ENCODE measurements at regions not wholly inside any gene's neighbourhood (a gene's known extent, or its start where the extent isn't known, plus 50 kb on each side); places are given as distances from the start of the nearest gene placed in this dataset.

DNA sequence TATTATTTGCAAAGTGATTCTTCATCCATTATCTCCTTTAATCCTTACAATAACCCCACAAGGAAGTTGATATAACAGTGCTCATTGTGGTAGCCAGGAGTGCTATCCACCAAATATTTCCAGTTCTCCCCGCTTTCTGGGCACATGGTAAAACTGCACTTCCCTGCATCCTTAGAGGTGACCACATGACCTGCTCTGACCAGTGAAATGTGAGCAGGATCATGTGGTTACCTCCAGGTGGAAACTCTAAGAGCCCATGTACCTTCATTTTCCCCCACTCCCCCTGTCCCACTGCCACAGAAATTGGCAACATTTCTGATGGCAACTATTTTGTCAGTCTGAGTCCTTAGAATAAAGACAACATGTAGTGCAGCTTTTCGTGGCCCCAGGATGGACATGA lies 89.7 kb downstream of the MRPL46 start:
- Histone ChIP-seq H3K27ac (ENCODE audit: insufficient read depth, low read length, poor library complexity, severe bottlenecking) (no peak overlapping the region), H3K4me3 (ENCODE audit: low read depth, low read length) (no peak overlapping the region), H3K4me1 (ENCODE audit: control insufficient read depth, insufficient read depth, low read length, poor library complexity, severe bottlenecking) (no peaks in the 10 kb centered on the region), H3K27me3 (ENCODE audit: control insufficient read depth, insufficient read depth, low read length) (no peaks in the 10 kb centered on the region), H3K36me3 (ENCODE audit: control insufficient read depth, insufficient read depth, low read length) (no peaks in the 10 kb centered on the region), H3K9me3 (ENCODE audit: control insufficient read depth in 2 of 2, low read length in 2 of 2) (no peaks in the 10 kb centered on the region)
- no peaks in the 10 kb centered on the region for H3K4me1 Mint-ChIP-seq
- DNase-seq (no peak), ATAC-seq (ENCODE audit: low read depth in 2 of 2) (no peak)
- no peak overlapping the region for H3K27ac Mint-ChIP-seq
- no peak overlapping the region for H3K4me3 Mint-ChIP-seq
- peaks cover 13% of the 10 kb centered on the region for H3K27me3 Mint-ChIP-seq
- H3K9me3 Mint-ChIP-seq, result no peaks in the 10 kb centered on the region
- H3K36me3 Mint-ChIP-seq, result no peaks in the 10 kb centered on the region

DNA sequence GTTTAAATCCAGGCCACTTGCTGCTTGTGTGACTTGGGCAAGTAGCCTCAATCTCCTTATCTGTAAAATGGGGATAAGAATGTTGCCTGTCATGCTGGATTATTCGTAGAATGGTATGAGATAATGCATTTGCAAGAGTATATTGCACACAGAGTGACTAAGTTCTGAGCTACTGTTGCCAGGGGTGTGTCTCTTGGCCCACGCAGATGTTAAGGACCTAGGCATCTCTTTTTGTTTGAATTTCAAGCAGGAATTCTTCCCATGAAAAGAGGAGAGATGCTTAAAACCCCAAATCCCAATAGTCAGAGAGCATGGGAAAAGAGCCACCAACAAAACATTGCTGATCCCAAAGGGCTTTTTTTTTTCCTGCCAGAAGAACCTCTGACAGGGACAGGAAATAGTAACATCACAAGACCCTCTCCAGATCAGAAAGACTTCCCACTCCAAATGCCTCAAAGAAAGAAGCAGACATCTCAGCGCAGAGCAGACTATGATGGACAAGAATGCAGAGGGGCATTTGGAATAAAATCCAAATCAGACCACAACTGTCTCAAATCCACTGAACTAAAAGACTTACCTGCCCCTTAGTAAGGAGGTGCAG lies 90.5 kb downstream of the MRPL46 start:
- H3K4me1 ChIP-seq (ENCODE audit: control insufficient read depth, insufficient read depth, low read length, poor library complexity, severe bottlenecking), result no peaks in the 10 kb centered on the region
- no peaks in the 10 kb centered on the region for H3K36me3 ChIP-seq (ENCODE audit: control insufficient read depth, insufficient read depth, low read length)
- H3K4me3 ChIP-seq (ENCODE audit: low read depth, low read length), result no peak overlapping the region
- Mint-ChIP-seq H3K27me3 (peaks cover 13% of the 10 kb centered on the region), H3K4me1 (no peaks in the 10 kb centered on the region), H3K27ac (no peak overlapping the region), H3K9me3 (no peaks in the 10 kb centered on the region), H3K36me3 (no peaks in the 10 kb centered on the region), H3K4me3 (no peak overlapping the region)
- no peaks in the 10 kb centered on the region for H3K27me3 ChIP-seq (ENCODE audit: control insufficient read depth, insufficient read depth, low read length)
- no peak overlapping the region for H3K27ac ChIP-seq (ENCODE audit: insufficient read depth, low read length, poor library complexity, severe bottlenecking)
- no peaks in the 10 kb centered on the region for H3K9me3 ChIP-seq (ENCODE audit: control insufficient read depth in 2 of 2, low read length in 2 of 2)
- no peak for ATAC-seq (ENCODE audit: low read depth in 2 of 2)
- no peak for DNase-seq

DNA sequence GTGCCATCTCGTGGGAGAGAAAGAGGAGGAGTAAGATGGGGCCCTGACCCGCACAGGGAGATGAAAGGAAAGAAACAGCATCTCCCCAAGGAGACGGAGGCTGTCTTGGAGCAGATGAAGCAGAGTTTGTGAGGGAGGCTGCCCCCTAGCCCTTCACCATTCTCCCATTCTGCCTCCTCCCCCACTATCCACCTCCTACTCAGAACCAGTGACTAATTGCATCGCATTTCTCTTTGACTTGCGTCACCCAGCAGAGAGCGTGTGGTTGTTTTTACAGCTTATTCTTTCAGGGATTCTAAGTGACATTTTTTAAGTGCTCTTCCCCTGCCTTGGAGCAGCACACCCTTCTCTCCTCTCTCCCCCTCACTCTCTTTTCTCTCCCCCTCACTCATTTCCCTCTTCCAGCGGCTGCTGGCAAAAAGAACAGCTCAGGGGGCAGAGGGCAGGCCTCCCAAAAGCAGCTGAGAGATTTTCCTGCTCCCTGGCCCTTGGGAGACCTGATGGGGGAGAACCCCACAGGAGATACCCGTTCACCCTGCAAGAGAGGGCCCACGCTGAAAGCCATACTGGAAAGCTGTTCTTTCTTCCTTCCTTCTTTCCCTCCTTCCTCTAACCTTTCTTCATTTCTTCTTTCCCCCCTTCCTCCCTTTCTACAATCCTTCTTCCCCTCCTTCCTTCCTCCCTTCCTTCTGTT lies 91.8 kb downstream of the MRPL46 start:
- Mint-ChIP-seq H3K27me3 (peaks cover 13% of the 10 kb centered on the region), H3K4me1 (no peaks in the 10 kb centered on the region), H3K9me3 (no peaks in the 10 kb centered on the region), H3K27ac (peak overlapping the region in 1 of 3 donors; percentile 6), H3K4me3 (no peak overlapping the region), H3K36me3 (no peaks in the 10 kb centered on the region)
- no peaks in the 10 kb centered on the region for H3K9me3 ChIP-seq (ENCODE audit: control insufficient read depth in 2 of 2, low read length in 2 of 2)
- H3K4me3 ChIP-seq (ENCODE audit: low read depth, low read length), result no peak overlapping the region
- H3K36me3 ChIP-seq (ENCODE audit: control insufficient read depth, insufficient read depth, low read length), result no peaks in the 10 kb centered on the region
- DNase-seq, result no peak
- H3K27me3 ChIP-seq (ENCODE audit: control insufficient read depth, insufficient read depth, low read length), result no peaks in the 10 kb centered on the region
- no peak for ATAC-seq (ENCODE audit: low read depth in 2 of 2)
- H3K27ac ChIP-seq (ENCODE audit: insufficient read depth, low read length, poor library complexity, severe bottlenecking), result no peak overlapping the region
- H3K4me1 ChIP-seq (ENCODE audit: control insufficient read depth, insufficient read depth, low read length, poor library complexity, severe bottlenecking), result no peaks in the 10 kb centered on the region

DNA sequence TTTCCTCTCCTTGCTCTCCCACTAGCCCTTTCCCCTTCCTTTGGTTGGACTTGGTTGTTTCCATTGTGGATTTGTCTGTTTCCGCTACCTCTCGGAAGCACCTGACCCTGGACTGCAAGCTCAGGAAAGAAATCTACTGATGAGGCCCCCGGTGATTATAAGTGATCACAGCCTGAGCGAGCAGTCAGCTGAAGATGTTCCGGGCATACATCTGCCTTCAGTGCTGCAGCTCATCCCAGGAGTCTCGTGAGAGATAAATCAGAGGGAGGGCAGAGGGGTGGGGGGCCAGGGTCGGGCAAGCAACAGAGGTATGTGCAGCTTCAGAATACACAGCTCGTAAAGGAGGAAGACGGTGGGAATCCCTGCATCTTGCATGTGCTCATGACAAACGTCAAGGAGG lies 102.1 kb downstream of the MRPL46 start:
- H3K27ac ChIP-seq (ENCODE audit: insufficient read depth, low read length, poor library complexity, severe bottlenecking), result no peak overlapping the region
- Mint-ChIP-seq H3K27ac (no peak overlapping the region), H3K36me3 (no peaks in the 10 kb centered on the region), H3K4me3 (no peak overlapping the region), H3K9me3 (peaks cover 0 to 2% (median 0%) of the 10 kb centered on the region in 7 donors), H3K4me1 (no peaks in the 10 kb centered on the region), H3K27me3 (peaks cover 4% of the 10 kb centered on the region)
- ATAC-seq (ENCODE audit: low read depth in 2 of 2) (no peak), DNase-seq (no peak)
- H3K9me3 ChIP-seq (ENCODE audit: control insufficient read depth in 2 of 2, low read length in 2 of 2), result no peaks in the 10 kb centered on the region
- no peaks in the 10 kb centered on the region for H3K36me3 ChIP-seq (ENCODE audit: control insufficient read depth, insufficient read depth, low read length)
- H3K4me3 ChIP-seq (ENCODE audit: low read depth, low read length), result no peak overlapping the region
- no peaks in the 10 kb centered on the region for H3K4me1 ChIP-seq (ENCODE audit: control insufficient read depth, insufficient read depth, low read length, poor library complexity, severe bottlenecking)
- H3K27me3 ChIP-seq (ENCODE audit: control insufficient read depth, insufficient read depth, low read length), result peaks cover 2% of the 10 kb centered on the region

DNA sequence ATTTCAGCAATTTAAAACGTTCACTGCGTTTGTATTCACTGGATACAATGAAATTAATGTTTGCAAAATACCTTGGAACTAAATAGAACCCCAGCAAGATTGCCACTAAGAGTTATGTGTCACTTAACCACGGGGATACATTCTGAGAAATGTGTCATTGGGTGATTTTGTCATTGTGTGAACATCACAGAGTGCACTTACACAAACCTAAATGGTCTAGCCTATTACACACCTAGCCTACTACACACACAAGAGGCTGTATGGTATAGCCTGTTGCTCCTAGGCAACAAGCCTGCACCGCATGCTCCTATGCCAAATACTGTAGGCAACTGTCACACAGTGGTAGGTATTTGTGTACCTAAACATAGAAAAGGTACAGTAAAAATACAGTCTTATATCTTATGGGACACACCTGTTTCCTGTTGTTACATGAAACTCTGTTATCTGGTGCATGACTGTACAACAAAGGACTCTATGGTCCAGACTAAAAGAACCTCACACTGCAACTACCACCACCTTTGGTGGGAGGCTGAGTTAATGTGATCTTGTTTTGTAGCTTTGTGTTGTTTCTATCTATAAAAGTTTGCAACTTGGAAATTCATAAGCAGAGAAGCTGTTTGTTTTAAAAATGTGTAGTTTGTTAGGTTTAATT lies 92.2 kb upstream of the NTRK3 start:
- H3K27me3 Mint-ChIP-seq, result peaks cover 4% of the 10 kb centered on the region

DNA sequence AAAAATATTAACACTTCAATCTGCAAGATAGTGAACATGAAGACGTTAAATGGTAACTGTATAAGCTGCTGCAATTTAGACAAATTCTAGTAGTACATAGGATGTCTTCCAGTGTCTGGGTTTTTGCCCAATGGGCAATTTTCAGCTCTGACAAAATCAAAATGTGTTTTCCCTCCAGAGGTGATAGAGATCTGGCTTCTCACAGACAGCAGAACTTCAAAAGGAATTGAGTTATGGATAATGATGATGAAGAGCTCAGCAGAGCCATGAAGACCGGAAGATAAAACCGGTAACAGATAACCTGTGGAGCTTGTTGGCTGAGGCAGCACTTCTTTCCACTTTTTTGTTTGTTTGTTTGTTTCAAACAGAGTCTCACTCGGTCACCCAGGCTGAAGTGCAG lies 89.4 kb upstream of the NTRK3 start:
- Histone ChIP-seq H3K27ac (ENCODE audit: insufficient read depth, low read length, poor library complexity, severe bottlenecking) (no peak overlapping the region), H3K27me3 (ENCODE audit: control insufficient read depth, insufficient read depth, low read length) (peaks cover 8% of the 10 kb centered on the region), H3K4me1 (ENCODE audit: control insufficient read depth, insufficient read depth, low read length, poor library complexity, severe bottlenecking) (no peaks in the 10 kb centered on the region), H3K9me3 (ENCODE audit: control insufficient read depth in 2 of 2, low read length in 2 of 2) (no peaks in the 10 kb centered on the region), H3K4me3 (ENCODE audit: low read depth, low read length) (no peak overlapping the region), H3K36me3 (ENCODE audit: control insufficient read depth, insufficient read depth, low read length) (no peaks in the 10 kb centered on the region)
- Mint-ChIP-seq H3K27me3 (peaks cover 4% of the 10 kb centered on the region), H3K4me1 (no peaks in the 10 kb centered on the region), H3K4me3 (no peak overlapping the region), H3K27ac (no peak overlapping the region), H3K36me3 (no peaks in the 10 kb centered on the region), H3K9me3 (peaks cover 0 to 1% (median 0%) of the 10 kb centered on the region in 7 donors)
- DNase-seq (no peak), ATAC-seq (ENCODE audit: low read depth in 2 of 2) (no peak)

More for the DNA sequence above, 92.2 kb upstream of the NTRK3 start:
- no peaks in the 10 kb centered on the region for H3K4me1 ChIP-seq (ENCODE audit: control insufficient read depth, insufficient read depth, low read length, poor library complexity, severe bottlenecking)
- ATAC-seq (ENCODE audit: low read depth in 2 of 2) (no peak), DNase-seq (no peak)
- no peak overlapping the region for H3K4me3 ChIP-seq (ENCODE audit: low read depth, low read length)
- peaks cover 0 to 9% (median 3%) of the 10 kb centered on the region in 7 donors for H3K9me3 Mint-ChIP-seq
- H3K4me3 Mint-ChIP-seq, result no peak overlapping the region
- H3K27ac ChIP-seq (ENCODE audit: insufficient read depth, low read length, poor library complexity, severe bottlenecking), result no peak overlapping the region
- H3K27me3 ChIP-seq (ENCODE audit: control insufficient read depth, insufficient read depth, low read length), result peaks cover 9% of the 10 kb centered on the region
- no peaks in the 10 kb centered on the region for H3K36me3 ChIP-seq (ENCODE audit: control insufficient read depth, insufficient read depth, low read length)
- H3K36me3 Mint-ChIP-seq, result no peaks in the 10 kb centered on the region
- no peaks in the 10 kb centered on the region for H3K4me1 Mint-ChIP-seq
- no peak overlapping the region for H3K27ac Mint-ChIP-seq
- peaks cover 4 to 16% of the 10 kb centered on the region in 2 experiments for H3K9me3 ChIP-seq (ENCODE audit: control insufficient read depth in 2 of 2, low read length in 2 of 2)

DNA sequence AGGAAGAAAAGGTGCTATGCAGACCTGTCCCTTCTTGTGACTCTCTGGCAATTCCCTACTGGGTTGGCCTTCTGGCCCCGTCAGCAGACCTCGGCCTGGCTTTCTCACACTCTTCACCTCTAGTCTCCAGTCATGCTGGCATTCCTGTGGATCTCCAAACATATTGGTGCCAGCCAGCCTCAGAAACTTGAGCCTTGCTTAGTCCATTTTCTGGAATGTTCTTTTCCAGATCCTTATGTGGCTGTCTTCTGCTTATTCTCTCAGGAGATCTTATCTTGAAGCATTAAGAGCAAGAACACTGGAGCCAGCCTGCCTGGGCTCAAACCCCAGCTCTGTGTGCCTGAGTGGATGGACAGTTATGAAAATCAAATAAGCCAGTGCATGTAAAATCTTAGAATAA lies 88.2 kb upstream of the NTRK3 start:
- Histone ChIP-seq H3K27ac (ENCODE audit: insufficient read depth, low read length, poor library complexity, severe bottlenecking) (no peak overlapping the region), H3K9me3 (ENCODE audit: control insufficient read depth in 2 of 2, low read length in 2 of 2) (no peaks in the 10 kb centered on the region), H3K27me3 (ENCODE audit: control insufficient read depth, insufficient read depth, low read length) (peaks cover 2% of the 10 kb centered on the region), H3K36me3 (ENCODE audit: control insufficient read depth, insufficient read depth, low read length) (no peaks in the 10 kb centered on the region), H3K4me3 (ENCODE audit: low read depth, low read length) (no peak overlapping the region), H3K4me1 (ENCODE audit: control insufficient read depth, insufficient read depth, low read length, poor library complexity, severe bottlenecking) (no peaks in the 10 kb centered on the region)
- DNase-seq (no peak), ATAC-seq (ENCODE audit: low read depth in 2 of 2) (no peak)
- Mint-ChIP-seq H3K4me3 (no peak overlapping the region), H3K4me1 (no peaks in the 10 kb centered on the region), H3K9me3 (no peaks in the 10 kb centered on the region), H3K27ac (no peak overlapping the region), H3K27me3 (peaks cover 4% of the 10 kb centered on the region), H3K36me3 (no peaks in the 10 kb centered on the region)

DNA sequence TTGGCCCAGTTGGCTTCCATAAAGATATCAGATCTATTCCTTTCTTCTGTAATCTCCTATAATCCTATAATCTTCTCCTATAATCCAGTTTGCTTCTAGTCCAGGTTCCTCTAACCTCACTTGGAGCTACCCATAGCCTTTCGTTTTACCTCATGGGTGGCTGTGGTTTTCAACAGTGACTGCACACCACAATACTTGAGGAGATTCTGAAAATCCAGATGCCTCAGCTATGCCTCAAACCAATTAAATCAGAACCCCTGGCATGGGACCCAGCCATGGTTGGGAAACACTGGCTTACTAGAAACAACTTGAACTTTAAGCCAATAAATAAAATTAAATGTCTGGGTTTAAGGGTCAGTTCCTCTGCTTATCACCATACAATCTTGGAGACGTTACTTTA lies 86.1 kb upstream of the NTRK3 start:
- ATAC-seq (ENCODE audit: low read depth in 2 of 2) (no peak), DNase-seq (no peak)
- peaks cover 0 to 1% (median 0%) of the 10 kb centered on the region in 7 donors for H3K9me3 Mint-ChIP-seq
- H3K27ac ChIP-seq (ENCODE audit: insufficient read depth, low read length, poor library complexity, severe bottlenecking), result no peak overlapping the region
- no peak overlapping the region for H3K4me3 ChIP-seq (ENCODE audit: low read depth, low read length)
- H3K4me1 ChIP-seq (ENCODE audit: control insufficient read depth, insufficient read depth, low read length, poor library complexity, severe bottlenecking), result no peaks in the 10 kb centered on the region
- no peaks in the 10 kb centered on the region for H3K27me3 ChIP-seq (ENCODE audit: control insufficient read depth, insufficient read depth, low read length)
- no peaks in the 10 kb centered on the region for H3K36me3 Mint-ChIP-seq
- no peak overlapping the region for H3K27ac Mint-ChIP-seq
- peaks cover 4% of the 10 kb centered on the region for H3K27me3 Mint-ChIP-seq
- no peaks in the 10 kb centered on the region for H3K4me1 Mint-ChIP-seq
- no peak overlapping the region for H3K4me3 Mint-ChIP-seq
- H3K9me3 ChIP-seq (ENCODE audit: control insufficient read depth in 2 of 2, low read length in 2 of 2), result no peaks in the 10 kb centered on the region
- no peaks in the 10 kb centered on the region for H3K36me3 ChIP-seq (ENCODE audit: control insufficient read depth, insufficient read depth, low read length)

Measured in CD4-positive, CD25-positive, alpha-beta regulatory T cell (primary cell).